Inferior parietal cortex (tissue), 1 donor: ENCODE measurements at regions not wholly inside any gene's neighbourhood (a gene's known extent, or its start where the extent isn't known, plus 50 kb on each side); places are given as distances from the start of the nearest gene placed in this dataset.
"Not testable (repeated sequence)": the region's sequence is repeated elsewhere in the genome, so short reads cannot be mapped to it uniquely, and the experiment has no call there.

Experiments
- DNase-seq: peaks from one replicate; pipeline ENCODE4 v3.0.0-alpha.2; 2016; ENCODE audit errors: extremely low spot score

DNA sequence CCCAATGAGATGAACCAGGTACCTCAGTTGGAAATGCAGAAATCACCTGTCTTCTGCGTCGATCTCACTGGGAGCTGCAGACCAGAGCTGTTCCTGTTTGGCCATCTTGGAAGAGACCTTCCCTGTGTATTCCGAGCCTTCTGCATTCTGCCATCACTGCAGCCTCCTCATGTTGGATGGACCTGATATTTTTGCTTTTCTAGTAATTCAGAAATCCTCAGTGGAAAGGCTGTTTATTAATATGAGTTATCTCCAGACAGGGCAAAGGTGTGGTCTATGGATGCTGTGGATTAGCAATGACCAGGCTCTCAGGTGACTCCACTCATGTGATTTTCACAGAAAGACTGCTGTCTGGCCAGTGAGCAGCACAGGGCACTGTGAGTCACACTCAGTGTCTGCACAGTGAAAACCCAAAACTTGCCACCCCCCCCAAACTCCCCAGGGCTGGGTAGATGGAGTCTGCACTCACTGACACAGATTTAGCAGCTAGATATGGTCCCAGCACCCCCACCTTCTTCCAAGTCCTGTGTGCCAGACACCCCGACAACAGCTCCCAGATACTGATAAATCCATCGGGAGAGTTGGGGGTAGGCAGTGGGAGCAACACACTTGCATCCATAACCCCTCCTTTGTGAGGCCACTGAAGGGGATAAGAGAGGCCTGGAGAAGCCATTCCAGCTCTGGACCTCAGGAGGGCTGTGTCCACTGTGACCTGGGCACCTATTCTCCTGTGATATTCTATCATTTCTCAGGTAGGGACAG is 75.2 kb upstream of the TOP3B start:
- DNase-seq: no peak

DNA sequence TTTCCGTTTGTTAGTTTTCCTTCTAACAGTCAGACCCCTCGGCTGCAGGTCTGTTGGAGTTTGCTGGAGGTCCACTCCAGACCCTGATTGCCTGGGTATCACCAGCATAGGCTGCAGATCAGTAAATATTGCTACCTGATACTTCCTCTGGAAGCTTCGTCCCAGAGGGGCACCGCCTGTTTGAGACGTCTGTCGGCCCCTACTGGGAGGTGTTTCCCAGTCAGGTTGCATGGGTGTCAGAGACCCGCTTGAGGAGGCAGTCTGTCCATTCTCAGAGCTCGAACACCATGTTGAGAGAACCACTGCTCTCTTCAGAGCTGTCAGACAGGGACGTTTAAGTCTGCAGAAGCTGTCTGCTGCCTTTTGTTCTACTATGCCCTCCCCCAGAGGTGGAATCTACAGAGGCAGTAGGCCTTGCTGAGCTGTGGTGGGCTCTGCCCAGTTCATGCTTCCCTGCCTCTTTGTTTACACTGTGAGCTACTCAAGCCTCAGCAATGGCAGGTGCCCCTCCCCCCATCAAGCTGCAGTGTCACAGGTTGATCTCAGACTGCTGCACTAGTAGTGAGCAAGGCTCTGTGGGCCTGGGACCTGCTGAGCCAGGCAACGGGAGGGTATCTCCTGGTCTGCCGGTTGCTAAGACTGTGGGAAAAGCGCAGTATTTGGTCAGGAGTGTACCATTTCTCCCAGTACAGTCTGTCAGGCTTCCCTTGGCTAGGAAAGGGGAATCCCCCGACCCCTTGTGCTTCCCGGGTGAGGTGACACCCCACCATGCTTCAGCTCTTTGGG is 74.4 kb upstream of the TOP3B start:
- DNase-seq: not testable (repeated sequence)

DNA sequence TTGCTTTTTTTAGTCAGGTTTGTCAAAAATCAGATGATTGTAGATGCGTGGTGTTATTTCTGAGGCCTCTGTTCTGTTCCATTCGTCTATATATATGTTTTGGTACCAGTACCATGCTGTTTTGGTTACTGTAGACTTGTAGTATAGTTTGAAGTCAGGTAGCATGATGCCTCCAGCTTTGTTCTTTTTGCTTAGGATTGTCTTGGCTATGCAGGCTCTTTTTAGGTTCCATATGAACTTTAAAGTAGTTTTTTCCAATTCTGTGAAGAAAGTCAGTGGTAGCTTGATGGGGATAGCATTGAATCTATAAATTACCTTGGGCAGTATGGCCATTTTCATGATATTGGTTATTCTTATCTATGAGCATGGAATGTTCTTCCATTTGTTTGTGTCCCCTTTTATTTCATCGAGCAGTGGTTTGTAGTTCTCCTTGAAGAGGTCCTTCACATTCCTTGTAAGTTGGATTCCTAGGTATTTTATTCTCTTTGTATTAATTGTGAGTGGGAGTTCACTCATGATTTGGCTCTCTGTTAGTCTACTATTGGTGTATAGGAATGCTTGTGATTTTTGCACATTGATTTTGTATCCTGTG is 70.1 kb upstream of the TOP3B start:
- DNase-seq: not testable (repeated sequence)

DNA sequence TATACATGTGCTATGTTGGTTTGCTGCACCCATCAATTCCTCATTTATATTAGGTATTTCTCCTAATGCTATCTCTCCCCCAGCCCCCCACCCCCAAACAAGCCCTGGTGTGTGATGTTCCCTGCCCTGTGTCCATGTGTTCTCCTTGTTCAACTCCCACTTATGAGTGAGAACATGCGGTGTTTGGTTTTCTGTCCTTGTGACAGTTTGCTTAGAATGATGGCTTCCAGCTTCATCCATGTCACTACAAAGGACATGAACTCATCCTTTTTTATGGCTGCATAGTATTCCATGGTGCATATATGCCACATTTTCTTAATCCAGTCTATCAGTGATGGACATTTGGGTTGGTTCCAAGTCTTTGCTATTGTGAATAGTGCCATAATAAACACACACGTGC is 68.4 kb upstream of the TOP3B start:
- not testable (repeated sequence) for DNase-seq

DNA sequence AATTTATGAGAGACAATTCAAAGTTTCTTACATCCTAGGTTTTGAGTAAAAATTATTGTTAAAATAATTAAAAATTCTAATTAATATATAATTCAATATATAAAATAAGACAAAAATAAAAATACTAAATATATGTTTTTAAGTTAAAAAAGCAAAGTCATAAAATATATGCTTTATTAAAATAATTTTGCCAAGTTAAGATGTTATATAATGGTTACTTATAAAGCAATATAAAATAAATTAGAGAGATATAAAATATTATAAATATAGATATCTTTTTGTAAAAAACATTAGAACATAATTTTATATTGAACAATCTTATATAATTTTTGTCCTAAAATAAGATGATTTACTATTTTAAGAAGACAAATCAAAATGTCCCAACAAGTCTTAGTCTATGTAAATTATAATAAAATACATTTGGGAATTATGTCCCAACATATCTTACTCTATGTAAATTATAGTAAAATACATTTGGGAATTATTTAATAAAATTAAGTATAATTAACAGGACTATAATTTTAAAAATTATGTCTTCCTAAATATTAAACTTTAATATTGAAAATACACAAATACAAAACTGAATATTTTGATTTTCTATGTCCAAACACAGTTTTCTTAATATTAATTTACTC is 67.7 kb upstream of the TOP3B start:
- DNase-seq: no peak

DNA sequence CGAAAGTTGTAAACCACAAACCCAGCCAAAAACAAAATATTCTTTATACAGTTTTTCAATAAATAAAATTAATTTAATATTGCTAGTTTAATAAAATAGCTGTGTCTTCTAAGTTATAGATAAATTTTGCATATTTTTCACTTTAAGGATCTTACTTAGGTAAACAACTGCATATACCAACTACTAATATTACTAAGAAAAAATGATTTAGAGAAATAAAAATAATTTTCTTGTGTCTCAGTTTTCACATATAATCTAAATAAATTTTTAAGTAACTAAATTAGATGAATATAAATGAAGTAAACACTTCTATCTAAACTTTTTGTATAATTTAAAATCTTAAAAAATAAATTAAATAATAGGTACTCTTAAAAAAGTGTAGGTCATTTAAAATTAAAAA is 67.1 kb upstream of the TOP3B start:
- DNase-seq: no peak

DNA sequence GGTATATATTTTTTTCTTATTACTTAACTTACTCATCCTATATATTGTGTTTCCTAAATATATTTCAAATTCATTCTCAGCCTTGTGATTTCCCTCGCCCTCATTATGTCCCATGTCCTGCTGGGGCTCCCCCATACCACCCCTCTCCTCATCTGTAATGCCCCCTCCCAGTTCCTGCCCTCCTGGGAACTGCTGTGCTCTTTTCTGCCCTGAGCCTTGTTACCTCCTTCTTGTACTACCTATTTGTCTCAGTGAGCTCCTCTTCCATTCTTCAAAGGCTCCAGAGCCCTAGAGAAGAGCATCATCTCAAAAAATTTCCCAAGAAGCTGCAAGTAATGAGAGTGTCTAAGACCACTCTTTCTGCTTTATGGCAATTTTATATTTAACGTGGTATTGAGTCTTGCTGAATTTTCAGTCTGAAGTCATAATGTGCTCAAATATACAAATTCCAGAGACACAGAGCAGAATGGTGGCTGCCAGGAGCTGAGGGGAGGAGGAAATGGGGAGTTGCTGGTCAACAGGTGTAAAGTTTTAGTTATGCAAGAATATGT is 66.5 kb upstream of the TOP3B start:
- DNase-seq: no peak

DNA sequence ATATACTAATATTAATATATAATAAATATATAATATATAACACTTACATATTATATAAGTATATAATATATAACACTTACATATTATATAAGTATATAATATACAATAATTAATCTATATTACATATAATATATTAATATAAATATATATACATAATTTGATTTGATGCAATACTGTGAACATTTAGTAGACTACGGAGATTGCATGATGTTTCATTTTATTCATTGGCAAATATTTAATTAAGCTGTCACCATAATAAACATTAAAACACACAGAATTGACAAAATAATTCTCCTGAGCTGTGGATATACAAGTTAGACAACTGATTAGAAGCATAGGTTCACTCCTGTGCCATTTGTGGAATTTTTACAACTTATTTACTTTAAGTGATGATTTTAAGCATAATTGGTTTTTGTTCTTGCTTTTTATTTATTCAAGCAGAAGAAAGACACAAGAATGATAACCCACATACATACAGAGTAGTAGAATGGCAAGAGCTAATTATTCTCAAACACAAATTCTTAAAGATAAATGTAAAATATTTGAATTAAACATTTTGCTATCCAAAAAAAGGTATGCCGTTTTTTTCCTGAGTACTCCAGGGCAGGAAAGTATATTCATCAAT is 65.8 kb upstream of the TOP3B start:
- no peak for DNase-seq

DNA sequence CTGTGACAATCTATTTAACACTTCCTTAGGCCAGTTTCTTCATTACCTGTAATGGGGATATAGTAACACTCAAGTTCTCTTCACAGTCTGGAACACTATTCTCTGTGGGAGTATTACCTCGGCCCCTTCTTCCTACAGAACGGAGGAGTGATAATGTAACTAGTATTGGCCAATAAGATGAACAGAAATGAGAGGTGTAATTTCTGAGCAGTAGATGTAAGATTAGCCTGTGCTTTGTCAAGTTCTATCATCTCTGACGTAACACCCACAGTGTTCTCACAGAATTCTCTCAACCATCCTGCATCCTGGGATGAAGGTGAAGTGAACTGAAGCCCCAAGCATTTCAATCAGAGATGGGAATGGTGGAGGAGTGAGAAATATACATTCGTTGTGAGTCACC is 65.2 kb upstream of the TOP3B start:
- no peak for DNase-seq

DNA sequence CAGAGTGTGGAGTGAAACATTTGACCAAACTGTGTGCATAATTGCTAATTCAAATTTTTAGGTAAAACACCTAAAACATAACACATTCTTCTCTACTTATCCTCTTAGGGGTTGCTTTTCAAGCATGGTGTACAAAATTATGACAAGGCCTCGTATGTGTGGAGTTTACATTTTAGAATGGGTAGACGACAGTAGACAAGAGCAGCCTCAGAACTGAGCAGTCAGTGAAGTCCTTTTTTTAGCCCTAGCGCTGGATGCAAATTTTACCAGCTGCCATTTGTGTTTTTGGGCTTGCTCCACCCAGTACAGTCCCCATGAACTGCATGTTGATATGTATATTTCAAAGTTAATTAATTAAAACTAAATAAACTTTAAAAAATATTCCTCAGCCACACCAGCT is 64.7 kb upstream of the TOP3B start:
- no peak for DNase-seq

DNA sequence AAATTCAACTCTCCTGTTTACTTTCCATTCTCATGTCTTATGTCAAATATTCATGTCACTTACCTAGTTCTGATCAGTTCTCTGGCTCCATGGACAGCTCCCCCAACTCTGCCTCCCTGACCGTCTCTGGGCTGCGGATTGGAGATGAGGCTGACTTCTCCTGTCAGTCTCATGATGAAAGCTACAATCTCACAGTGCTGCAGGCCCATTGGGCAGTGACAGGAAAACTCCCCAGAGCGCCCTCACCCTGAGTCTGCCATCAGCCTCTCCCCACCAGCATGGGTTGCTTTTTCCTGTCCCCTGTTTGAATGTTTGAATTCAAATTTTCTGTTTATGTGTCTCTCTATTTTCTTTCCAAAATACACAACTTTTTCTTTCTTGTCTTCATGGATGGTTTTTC is 63.8 kb upstream of the TOP3B start:
- DNase-seq: no peak

DNA sequence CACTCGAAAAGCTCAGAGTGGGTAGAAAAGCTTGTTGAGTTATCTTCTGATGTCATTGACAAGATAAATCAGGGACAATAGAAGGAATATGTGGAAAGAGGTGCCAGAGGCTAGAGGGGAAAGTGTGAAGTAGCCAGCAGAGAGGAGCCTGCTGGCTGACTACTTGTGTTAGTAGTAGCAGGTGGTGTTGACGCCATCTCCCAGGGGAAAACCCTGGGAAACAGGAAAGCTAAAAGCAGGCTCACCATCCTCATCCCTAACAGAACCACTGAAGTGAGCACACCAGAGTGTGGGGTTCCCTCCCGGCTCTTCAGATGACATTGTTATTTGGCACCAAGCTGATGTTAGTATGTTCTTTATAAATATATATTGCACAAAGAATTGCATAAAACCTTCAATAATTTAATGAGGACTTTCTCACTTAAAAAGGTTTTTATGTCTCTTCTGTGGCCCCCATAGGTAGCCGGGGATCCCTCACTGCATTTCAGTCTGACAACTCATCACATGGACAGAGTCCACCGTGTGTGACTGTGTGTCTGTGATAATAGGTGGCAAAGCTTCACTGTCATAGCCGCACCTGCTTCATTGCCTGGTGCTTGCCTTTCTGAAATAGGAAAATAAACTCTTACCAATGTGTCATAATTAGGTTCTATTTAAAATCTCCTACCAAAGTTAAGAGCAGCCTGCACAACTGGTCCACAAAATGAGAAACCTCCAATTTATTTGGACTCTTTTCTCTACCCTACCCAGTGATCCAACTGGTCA is 63.2 kb upstream of the TOP3B start:
- no peak for DNase-seq

DNA sequence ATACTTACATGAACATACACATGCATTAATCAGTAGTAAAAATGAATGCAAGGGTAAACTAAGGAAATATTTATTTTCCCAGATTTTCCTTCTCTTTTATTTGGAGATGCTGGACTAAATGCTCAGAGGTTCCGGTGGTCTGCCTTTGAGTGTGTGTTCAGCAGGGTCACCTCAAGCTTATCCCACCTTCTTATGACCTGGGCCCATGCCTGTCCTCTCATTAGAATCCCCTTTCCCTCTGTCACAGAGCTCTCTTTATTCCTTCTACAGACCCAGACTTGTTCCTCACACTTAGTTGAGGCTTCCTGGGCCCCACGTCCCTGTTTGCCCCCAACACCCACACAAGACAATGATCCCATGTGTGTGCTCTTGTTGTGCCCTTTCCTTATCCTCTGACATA is 61.6 kb upstream of the TOP3B start:
- DNase-seq: no peak

DNA sequence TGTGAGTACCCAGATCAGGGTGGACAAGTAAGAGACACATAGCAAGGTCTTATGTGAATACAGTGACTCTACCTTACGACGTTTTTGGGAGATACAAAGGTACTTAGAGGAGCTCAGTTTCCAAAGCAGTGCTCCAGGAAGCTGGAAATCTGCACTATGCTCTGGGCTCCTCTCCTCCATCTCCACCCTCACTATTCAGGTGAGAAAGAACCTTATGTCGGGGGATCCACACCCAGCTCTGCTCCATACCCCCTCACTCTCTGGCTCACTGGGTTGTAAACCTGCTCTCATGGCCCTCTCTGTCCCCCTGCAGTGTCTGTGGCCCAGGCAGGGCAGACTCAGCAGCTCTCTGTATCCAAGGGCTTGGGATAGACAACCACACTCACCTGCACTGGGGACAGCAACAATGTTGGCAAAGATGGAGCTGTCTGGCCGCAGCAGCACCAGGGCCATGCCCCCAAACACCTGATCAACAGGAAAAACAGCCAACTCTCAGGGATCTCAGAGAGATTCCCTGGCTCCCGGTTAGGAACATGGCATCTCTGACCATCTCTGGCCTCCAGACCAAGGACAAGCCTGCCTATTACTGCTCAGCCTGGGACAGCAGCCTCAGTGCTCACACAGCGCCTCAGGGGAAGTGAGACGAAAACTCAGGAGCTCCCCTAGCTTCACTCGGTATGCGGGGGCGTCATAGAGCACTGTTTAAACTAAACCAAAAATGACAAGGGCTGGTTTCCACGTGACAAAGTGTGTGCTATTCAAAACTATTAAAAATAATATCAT is 60.9 kb upstream of the TOP3B start:
- DNase-seq: no peak

DNA sequence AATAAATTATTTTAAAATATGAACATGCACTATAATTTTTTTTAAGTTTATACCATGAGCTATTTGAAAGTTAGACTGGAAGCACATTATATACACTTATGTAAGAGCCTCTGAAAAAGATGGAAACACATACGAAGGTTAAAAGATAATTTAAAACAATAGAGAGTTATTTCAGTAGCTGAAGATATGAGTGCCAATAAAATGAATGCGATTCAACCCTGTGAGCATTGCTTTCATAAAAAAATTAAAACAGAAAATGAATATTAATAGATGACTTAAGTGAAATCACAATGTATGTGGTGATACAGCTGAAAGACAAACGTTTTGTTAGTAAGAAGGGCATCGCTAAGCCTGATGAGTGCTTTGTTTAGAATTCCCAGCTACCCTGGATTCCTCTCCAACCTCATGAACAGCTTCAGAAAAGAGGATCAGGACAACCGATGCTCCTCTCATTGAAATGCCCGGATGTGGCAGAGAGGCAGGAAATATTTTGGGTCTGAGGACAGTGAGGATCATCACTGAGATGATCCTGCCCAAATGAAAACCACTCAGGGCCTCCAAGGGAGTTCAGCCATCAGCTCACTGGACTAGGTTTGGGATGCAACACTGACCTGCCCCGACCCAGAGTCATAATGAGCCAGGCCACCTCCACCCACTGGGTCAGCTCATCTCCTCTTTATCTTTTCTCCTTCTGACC is 60.2 kb upstream of the TOP3B start:
- no peak for DNase-seq

DNA sequence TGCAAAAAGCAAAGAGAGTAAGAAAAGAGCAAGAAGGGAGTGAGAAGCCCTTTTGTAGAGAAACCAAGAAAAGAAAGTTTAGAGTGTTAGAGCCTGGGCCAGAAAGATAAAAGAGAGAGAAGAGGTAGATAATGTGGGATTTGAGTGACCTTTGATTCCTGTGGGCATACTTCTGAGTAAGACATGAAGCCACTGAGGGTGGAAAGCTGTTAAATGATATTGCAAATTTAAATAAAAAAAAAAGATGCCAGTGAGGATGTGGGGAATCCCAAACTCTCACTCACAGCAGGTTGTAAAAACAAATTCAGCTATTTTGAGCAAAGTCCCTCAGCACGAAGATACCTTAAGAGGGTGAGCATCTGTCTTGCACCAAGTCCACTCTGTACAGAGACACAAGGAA is 59.4 kb upstream of the TOP3B start:
- DNase-seq: no peak

DNA sequence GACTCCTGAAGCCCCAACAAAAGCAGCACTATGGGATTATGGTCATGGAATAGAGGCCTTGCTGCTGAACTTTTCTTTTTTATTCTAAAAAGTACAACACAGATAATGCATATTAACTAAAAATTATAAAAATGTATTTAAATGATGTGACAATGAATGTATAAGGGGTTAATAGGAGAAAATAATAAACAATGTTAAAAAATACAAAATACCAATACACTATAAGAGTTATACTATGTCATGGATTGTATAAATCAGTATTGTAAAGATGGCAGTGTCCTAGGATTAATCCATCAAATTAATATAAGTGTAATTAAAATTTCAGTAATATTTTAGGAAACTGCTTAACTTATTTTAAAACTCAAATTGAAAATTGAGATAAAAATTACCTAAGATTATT is 58.3 kb upstream of the TOP3B start:
- no peak for DNase-seq

DNA sequence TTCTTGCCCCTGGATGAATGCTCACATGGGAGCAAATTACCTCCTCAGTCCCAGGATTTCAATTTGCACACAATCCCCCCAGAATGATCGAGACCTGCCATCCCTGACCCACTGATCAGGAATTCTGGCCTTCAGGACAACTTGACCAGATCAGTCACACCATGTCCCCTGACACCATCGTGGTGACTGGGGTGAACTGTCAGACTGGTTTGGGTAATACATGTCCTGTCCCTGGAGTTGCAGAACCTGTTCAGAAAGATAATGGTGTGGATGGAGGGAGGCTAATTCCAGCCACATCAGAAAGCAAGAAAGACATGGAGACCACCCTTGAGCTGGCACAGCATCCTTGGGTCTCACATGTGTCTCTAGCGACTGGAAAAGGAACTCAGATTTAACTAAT is 57.9 kb upstream of the TOP3B start:
- DNase-seq: no peak

DNA sequence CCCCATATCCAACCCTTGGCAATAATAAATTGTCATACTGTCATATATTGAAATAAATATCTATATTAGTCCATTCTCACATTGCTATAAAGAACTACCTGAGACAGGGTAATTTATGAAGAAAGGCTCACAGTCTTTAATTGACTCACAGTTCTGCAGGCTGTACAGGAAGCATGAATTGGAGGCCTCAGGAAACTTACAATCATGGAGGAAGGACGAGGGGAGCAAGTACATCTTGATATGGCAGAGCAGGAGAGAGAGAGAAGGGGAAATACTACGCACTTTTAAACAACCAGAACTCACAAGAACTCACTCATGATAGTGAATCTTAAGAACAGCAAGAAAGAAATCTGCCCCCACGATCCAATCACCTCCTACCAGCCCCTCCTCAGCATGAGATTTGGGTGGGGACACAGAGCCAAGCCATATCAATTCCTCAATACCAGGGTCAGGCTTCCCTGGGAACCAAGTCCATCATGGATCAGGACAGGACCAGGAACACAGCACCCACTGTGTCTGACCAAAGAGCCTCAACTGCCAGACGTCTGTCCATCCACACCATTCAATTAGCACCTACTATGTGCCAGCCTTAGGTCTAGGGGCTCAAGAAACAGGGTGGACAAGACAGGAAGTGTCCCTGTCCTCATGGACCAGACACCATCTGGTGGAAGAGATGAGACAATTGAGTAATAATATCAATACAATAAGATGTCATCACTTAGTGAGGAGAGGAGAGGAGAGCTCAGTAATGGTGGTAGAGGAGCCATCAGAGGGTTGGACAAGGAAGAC is 56.9 kb upstream of the TOP3B start:
- DNase-seq: no peak
